Endothelial cell of umbilical vein (primary cell): ENCODE measurements at regions not wholly inside any gene's neighbourhood (a gene's known extent, or its start where the extent isn't known, plus 50 kb on each side); places are given as distances from the start of the nearest gene placed in this dataset.

Experiments used
- BruUV-seq: library from RNA; stranded (reverse); fragments of 400-500 nt; replicated peaks from 2 replicates; lab custom pipeline; 2021; lab: Mats Ljungman, UMichigan
- CTCF ChIA-PET: fragments of 300-600, 350-600 bp; sonication (Branson Sonifier 250); formaldehyde crosslinking; loops from one replicate; lab custom pipeline; 2021; ENCODE audit warnings: antibody characterized with exemption, inconsistent platforms; lab: Charles Lee
- POLR2A ChIA-PET: fragments of 300-600, 350-600 bp; sonication (Branson Sonifier 250); formaldehyde crosslinking; loops from one replicate; lab custom pipeline; 2021; ENCODE audit warnings: antibody characterized with exemption, inconsistent platforms; lab: Charles Lee
- DNase-seq: peaks from one replicate; pipeline ENCODE4 v3.0.0-alpha.2; 2011; ENCODE audit warnings: low read depth, low spot score
- FAIRE-seq: peaks from 2 replicates; lab custom pipeline; 2011; peaks lifted over from hg19 to GRCh38; lab: Jason Lieb, UNC
- H2AFZ ChIP-seq: 2 replicates; pipeline ENCODE4 v1.6.0; 2012; ENCODE audit warnings: low read depth, low read length, control low read depth, inconsistent platforms
- H3K27ac ChIP-seq: 2 replicates; pipeline ENCODE4 v1.5.1; 2011; ENCODE audit warnings: low read depth, mild to moderate bottlenecking, control low read depth, low read length, moderate library complexity; ENCODE audit not compliant: insufficient read depth
- H3K27me3 ChIP-seq, 2 experiments: 2 replicates each; pipeline versions ENCODE4 v1.6.0 to v1.6.1; 2011; ENCODE audit warnings: low read length in 2 of 2, mixed read lengths in 1 of 2; ENCODE audit not compliant: control insufficient read depth in 2 of 2, insufficient read depth in 2 of 2
- H3K36me3 ChIP-seq, 2 experiments: 2 replicates in 1 of 2; 3 replicates in 1 of 2; pipeline ENCODE4 v1.5.1; 2011; ENCODE audit warnings: low read length in 2 of 2, mild to moderate bottlenecking in 1 of 2, moderate library complexity in 1 of 2; ENCODE audit not compliant: control insufficient read depth in 2 of 2, insufficient read depth in 2 of 2; ENCODE audit errors: extremely low read depth in 1 of 2
- H3K4me1 ChIP-seq: 3 replicates; pipeline ENCODE4 v1.5.1; 2011; ENCODE audit warnings: mild to moderate bottlenecking, low read length; ENCODE audit not compliant: control insufficient read depth, insufficient read depth; ENCODE audit errors: extremely low read depth
- H3K4me2 ChIP-seq: 2 replicates; pipeline ENCODE4 v1.6.1; 2011; ENCODE audit warnings: low read length, control low read depth, mixed read lengths; ENCODE audit not compliant: insufficient read depth
- H3K4me3 ChIP-seq, 3 experiments: fragments of 200-600 bp in 1 of 3; sonication (generic), shearing (Covaris generic) in 1 of 3; replicated peaks in 1 of 3; 2 replicates each; pipeline ENCODE4 v1.5.1; 2011 to 2016; ENCODE audit warnings: control low read depth in 3 of 3, low read length in 3 of 3, mild to moderate bottlenecking in 2 of 3, inconsistent platforms in 1 of 3, low read depth in 1 of 3, moderate library complexity in 1 of 3; ENCODE audit not compliant: insufficient read depth in 1 of 3
- H3K79me2 ChIP-seq: 2 replicates; pipeline ENCODE4 v1.6.0; 2012; ENCODE audit warnings: low read length, inconsistent platforms; ENCODE audit not compliant: control insufficient read depth, insufficient read depth
- H3K9ac ChIP-seq: replicated peaks from 2 replicates; pipeline ENCODE3; 2011; ENCODE audit warnings: low read length, control low read depth; ENCODE audit not compliant: insufficient read depth; ENCODE audit errors: extremely low read depth
- H3K9me1 ChIP-seq: replicated peaks from 3 replicates; pipeline ENCODE4 v1.6.0; 2011; ENCODE audit warnings: mild to moderate bottlenecking, low read length; ENCODE audit not compliant: control insufficient read depth, insufficient read depth; ENCODE audit errors: extremely low read depth
- H3K9me3 ChIP-seq: replicated peaks from 2 replicates; pipeline ENCODE4 v1.5.1; 2012; ENCODE audit warnings: low read length, inconsistent platforms; ENCODE audit not compliant: control insufficient read depth, insufficient read depth
- H4K20me1 ChIP-seq: replicated peaks from 2 replicates; pipeline ENCODE3; 2011; ENCODE audit warnings: mild to moderate bottlenecking, low read length; ENCODE audit not compliant: control insufficient read depth, insufficient read depth; ENCODE audit errors: extremely low read depth
- CTCF ChIP-seq, 2 donors: IDR thresholded peaks; 1 replicate in 1 of 2; 2 replicates in 1 of 2; pipeline ENCODE4 v1.5.1; 2011; ENCODE audit warnings: low read length in 2 of 2, mild to moderate bottlenecking in 2 of 2, moderate library complexity in 2 of 2, control low read depth in 1 of 2, inconsistent platforms in 1 of 2, low read depth in 1 of 2; ENCODE audit not compliant: insufficient read depth in 1 of 2; ENCODE audit errors: extremely low read depth in 1 of 2
- EZH2 ChIP-seq: IDR thresholded peaks from 2 replicates; pipeline ENCODE4 v1.6.1; 2012; ENCODE audit warnings: borderline replicate concordance, low read depth, mild to moderate bottlenecking, moderate library complexity, low read length, inconsistent platforms; ENCODE audit not compliant: severe bottlenecking
- FOS ChIP-seq: IDR thresholded peaks from 2 replicates; pipeline ENCODE4 v1.6.1; 2011; ENCODE audit warnings: mild to moderate bottlenecking, low read length, moderate library complexity, borderline replicate concordance; ENCODE audit not compliant: insufficient read depth
- GATA2 ChIP-seq: IDR thresholded peaks from 2 replicates; pipeline ENCODE4 v1.7.0; 2011; ENCODE audit warnings: low read depth, mild to moderate bottlenecking, moderate library complexity, mixed read lengths, low read length; ENCODE audit not compliant: insufficient read length, insufficient read depth
- JUN ChIP-seq: IDR thresholded peaks from 2 replicates; pipeline ENCODE4 v1.6.1; 2011; ENCODE audit warnings: borderline replicate concordance, low read depth; ENCODE audit not compliant: insufficient read length, insufficient read depth
- MAX ChIP-seq: IDR thresholded peaks from 2 replicates; pipeline ENCODE4 v1.6.1; 2011; ENCODE audit not compliant: insufficient read depth, insufficient read length
- MYC ChIP-seq: IDR thresholded peaks from one replicate; pipeline ENCODE4 v1.6.1; 2011; ENCODE audit warnings: mild to moderate bottlenecking, low read depth, low read length
- POLR2A ChIP-seq: IDR thresholded peaks from 2 replicates; pipeline ENCODE4 v1.6.1; 2012; ENCODE audit warnings: low read depth, mild to moderate bottlenecking, control low read depth, low read length
- POLR2AphosphoS5 ChIP-seq: IDR thresholded peaks from 2 replicates; pipeline ENCODE4 v1.6.1; 2012; ENCODE audit warnings: low read depth, mild to moderate bottlenecking, control low read depth, low read length, moderate library complexity; ENCODE audit not compliant: insufficient read depth
- dilution Hi-C: fragments of 300-500 bp; cut with MboI; formaldehyde crosslinking; loops from one replicate; pipeline ENCODE4 v1.15.0; 2019; ENCODE audit warnings: low sequenced_read_pairs; ENCODE audit not compliant: extremely low pct_ligation_motif_present
- intact Hi-C: fragments of 100-400 bp; cut with micrococcal nuclease; formaldehyde crosslinking; loops from one replicate; pipeline ENCODE4 v1.10.0; 2022

- Histone ChIP-seq H2AFZ (peak overlapping the region; percentile 72), H3K27ac (no peak overlapping the region), H4K20me1 (no peaks in the 10 kb centered on the region), H3K4me2 (no peak overlapping the region), H3K27me3 (no peaks in the 10 kb centered on the region), H3K9me1 (peaks cover 3% of the 10 kb centered on the region), H3K4me1 (peaks cover 4% of the 10 kb centered on the region), H3K4me3 (no peak overlapping the region), H3K9ac (no peak overlapping the region), H3K9me3 (no peaks in the 10 kb centered on the region), H3K36me3 (no peaks in the 10 kb centered on the region), H3K79me2 (no peaks in the 10 kb centered on the region)
- intact Hi-C loops (no loop called here), dilution Hi-C loops (no loop called here)
- FAIRE-seq (no peak), DNase-seq (peak; percentile 58)
- POLR2A ChIA-PET = no interaction called here
- no TSS peak for BruUV-seq
- CTCF ChIA-PET = interaction anchor here (1.0 to 1.5 kb wide), 2 partner anchors 11 to 65 kb away, joined by 3 read pairs; no protein-coding TSS in a partner anchor
- no peak for TF ChIP-seq FOS
- no peak for TF ChIP-seq EZH2
- no peak for TF ChIP-seq MYC
- no peak for TF ChIP-seq GATA2
- TF ChIP-seq JUN = no peak
- TF ChIP-seq MAX = no peak
- TF ChIP-seq CTCF (IDR thresholded peaks at IDR 0.05; ENCODE audit: extremely low read depth in 1 of 2, insufficient read depth in 1 of 2, low read depth in 1 of 2, low read length in 2 of 2) = no peak
- no peak for TF ChIP-seq POLR2A
- TF ChIP-seq POLR2AphosphoS5 = no peak
Measured at GRCh38 chr6:21348504-21349195, 244.9 kb upstream of the SOX4 start.
